C4-2B (cell line): ENCODE measurements at regions not wholly inside any gene's neighbourhood (a gene's known extent, or its start where the extent isn't known, plus 50 kb on each side); places are given as distances from the start of the nearest gene placed in this dataset.

Experiments
- H3K27ac ChIP-seq: fragments of 450-650 bp; 2 replicates; pipeline ENCODE4 v1.5.1; 2017
- CTCF ChIP-seq: fragments of 450-650 bp; conservative IDR thresholded peaks from 2 replicates; pipeline ENCODE4 v1.5.1; 2017; ENCODE audit warnings: mild to moderate bottlenecking
- ZFX ChIP-seq: fragments of 450-650 bp; IDR thresholded peaks from 2 replicates; pipeline ENCODE4 v1.6.1; 2017

- H3K27ac ChIP-seq, result no peak overlapping the region
Observed at GRCh38 chr3:137471130-137471529, 293.0 kb upstream of the SOX14 start.

GRCh38 chr3:137471558-137472204 lies 292.4 kb upstream of the SOX14 start:
- no peak overlapping the region for H3K27ac ChIP-seq
- TF ChIP-seq ZFX (no peak), CTCF (no peak)

More at GRCh38 chr3:137471130-137471529, 293.0 kb upstream of the SOX14 start:
- TF ChIP-seq CTCF, result no peak

- TF ChIP-seq ZFX, result no peak
- TF ChIP-seq CTCF, result no peak
- H3K27ac ChIP-seq, result no peak overlapping the region
Observed at GRCh38 chr3:137477614-137478013, 286.5 kb upstream of the SOX14 start.

GRCh38 chr3:137509354-137510045 lies 254.6 kb upstream of the SOX14 start:
- TF ChIP-seq CTCF, result no peak
- TF ChIP-seq ZFX, result no peak
- H3K27ac ChIP-seq, result no peak overlapping the region

GRCh38 chr3:137511655-137512054 lies 252.5 kb upstream of the SOX14 start:
- no peak overlapping the region for H3K27ac ChIP-seq
- TF ChIP-seq ZFX (no peak), CTCF (peak; percentile 15; the same call in 1 of the 2 replicates)

GRCh38 chr3:137514853-137515252 lies 249.3 kb upstream of the SOX14 start:
- no peak overlapping the region for H3K27ac ChIP-seq
- TF ChIP-seq ZFX, result no peak
- TF ChIP-seq CTCF, result peak; percentile 23; the same call in 1 of the 2 replicates

GRCh38 chr3:137519602-137520001 lies 244.5 kb upstream of the SOX14 start:
- TF ChIP-seq ZFX, result no peak
- TF ChIP-seq CTCF, result no peak
- H3K27ac ChIP-seq, result no peak overlapping the region
